GM10248 (cell line): ENCODE measurements at regions not wholly inside any gene's neighbourhood (a gene's known extent, or its start where the extent isn't known, plus 50 kb on each side); places are given as distances from the start of the nearest gene placed in this dataset.

Experiments used
- CTCF ChIA-PET: fragments of 300-600 bp; sonication (Branson Sonifier 250); formaldehyde crosslinking; extraction: SDS; loops from one replicate; lab custom pipeline; 2021; ENCODE audit warnings: antibody characterized with exemption; lab: Yijun Ruan, JAX
- POLR2A ChIA-PET: fragments of 350-650 bp; sonication (Branson Sonifier 250); formaldehyde crosslinking; extraction: SDS; loops from one replicate; lab custom pipeline; 2020; ENCODE audit warnings: antibody characterized with exemption; lab: Yijun Ruan, JAX
- DNase-seq: peaks from one replicate; pipeline ENCODE4 v3.0.0; 2012; ENCODE audit errors: extremely low spot score
- TF ChIP-seq, protein P1 (sequence below): IDR thresholded peaks from 2 replicates; pipeline ENCODE4 v1.5.1; 2012; ENCODE audit warnings: mild to moderate bottlenecking, low read depth; ENCODE audit errors: extremely low read depth, missing control alignments, control extremely low read depth

DNA sequence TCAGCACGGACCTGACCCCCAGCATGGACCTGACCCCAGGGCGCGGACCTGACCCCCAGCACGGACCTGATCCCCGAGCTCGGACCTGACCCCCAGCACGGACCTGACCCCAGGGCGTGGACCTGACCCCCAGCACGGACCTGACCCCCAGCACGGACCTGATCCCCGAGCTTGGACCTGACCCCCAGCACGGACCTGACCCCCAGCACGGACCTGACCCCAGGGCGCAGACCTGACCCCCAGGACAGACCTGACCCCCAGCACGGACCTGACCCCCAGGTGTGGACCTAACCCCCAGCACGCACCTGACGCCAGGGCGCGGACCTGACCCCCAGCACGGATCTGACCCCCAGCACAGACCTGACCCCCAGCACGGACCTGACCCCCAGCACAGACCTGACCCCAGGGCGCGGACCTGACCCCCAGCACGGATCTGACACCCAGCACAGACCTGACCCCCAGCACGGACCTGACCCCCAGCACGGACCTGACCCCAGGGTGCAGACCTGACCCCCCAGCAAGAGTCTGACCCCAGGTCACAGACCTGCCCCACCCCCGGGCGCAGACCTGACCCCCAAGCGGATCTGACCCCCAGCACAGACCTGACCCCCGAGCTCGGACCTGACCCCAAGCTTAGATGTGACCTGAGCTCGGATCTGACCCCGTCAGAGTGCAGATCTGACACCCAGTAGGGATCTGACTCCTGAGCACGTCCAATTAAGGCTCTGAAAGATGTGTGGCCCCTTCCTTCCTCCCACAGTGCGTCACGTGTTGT, 98.7 kb downstream of the C16orf95 start:
- TF ChIP-seq, protein P1, sequence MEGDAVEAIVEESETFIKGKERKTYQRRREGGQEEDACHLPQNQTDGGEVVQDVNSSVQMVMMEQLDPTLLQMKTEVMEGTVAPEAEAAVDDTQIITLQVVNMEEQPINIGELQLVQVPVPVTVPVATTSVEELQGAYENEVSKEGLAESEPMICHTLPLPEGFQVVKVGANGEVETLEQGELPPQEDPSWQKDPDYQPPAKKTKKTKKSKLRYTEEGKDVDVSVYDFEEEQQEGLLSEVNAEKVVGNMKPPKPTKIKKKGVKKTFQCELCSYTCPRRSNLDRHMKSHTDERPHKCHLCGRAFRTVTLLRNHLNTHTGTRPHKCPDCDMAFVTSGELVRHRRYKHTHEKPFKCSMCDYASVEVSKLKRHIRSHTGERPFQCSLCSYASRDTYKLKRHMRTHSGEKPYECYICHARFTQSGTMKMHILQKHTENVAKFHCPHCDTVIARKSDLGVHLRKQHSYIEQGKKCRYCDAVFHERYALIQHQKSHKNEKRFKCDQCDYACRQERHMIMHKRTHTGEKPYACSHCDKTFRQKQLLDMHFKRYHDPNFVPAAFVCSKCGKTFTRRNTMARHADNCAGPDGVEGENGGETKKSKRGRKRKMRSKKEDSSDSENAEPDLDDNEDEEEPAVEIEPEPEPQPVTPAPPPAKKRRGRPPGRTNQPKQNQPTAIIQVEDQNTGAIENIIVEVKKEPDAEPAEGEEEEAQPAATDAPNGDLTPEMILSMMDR, result no peak
- no peak for DNase-seq
- ChIA-PET POLR2A (no interaction called here), CTCF (no interaction called here)

- POLR2A ChIA-PET, result no interaction called here
- TF ChIP-seq, protein P1, result no peak
- no peak for DNase-seq
- CTCF ChIA-PET, result interaction anchor here (1.3 kb wide), 1 partner anchor 10 kb away, joined by 5 read pairs; no protein-coding TSS in a partner anchor
Observed at GRCh38 chr16:87219287-87219909, 97.8 kb downstream of the C16orf95 start.

- DNase-seq, result no peak
- TF ChIP-seq, protein P1, result no peak
- POLR2A ChIA-PET, result no interaction called here
- CTCF ChIA-PET, result no interaction called here
Observed at GRCh38 chr16:87221633-87222032, 95.6 kb downstream of the C16orf95 start.

DNA sequence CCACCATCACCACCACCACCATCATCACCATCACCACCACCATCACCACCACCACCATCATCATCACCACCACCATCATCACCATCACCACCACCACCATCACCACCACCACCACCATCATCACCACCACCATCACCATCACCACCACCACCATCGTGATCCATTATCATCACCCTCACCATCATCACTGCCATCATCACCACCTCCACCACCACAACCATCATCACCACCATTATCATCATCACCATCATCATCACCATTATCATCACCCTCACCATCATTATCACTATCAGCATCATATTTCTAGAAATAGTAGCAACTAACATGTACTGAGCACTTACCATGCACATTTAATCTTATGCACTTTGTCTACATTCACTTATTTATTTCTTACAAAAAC, 94.9 kb downstream of the C16orf95 start:
- DNase-seq, result no peak
- ChIA-PET POLR2A (no interaction called here), CTCF (no interaction called here)
- TF ChIP-seq, protein P1, result no peak

- TF ChIP-seq, protein P1, result no peak
- DNase-seq, result no peak
- POLR2A ChIA-PET, result no interaction called here
- CTCF ChIA-PET, result no interaction called here
Observed at GRCh38 chr16:87223656-87224248, 93.4 kb downstream of the C16orf95 start.

DNA sequence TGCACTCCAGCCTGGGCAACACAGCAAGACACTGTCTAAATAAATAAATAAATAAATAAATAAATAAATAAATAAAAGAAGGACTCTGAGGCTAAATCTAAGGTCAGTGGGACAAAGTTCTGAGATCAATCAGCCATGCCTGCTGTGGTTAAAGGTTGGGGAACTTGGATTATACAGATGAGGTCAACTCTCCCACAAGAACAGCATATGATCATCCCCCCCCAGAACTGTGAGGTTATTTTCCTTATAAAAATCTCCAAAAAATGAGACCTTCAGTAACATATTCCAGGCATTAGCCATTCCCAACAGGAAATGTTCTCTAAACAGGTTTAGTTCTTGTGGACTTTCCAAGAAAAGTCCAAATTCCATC, 90.3 kb downstream of the C16orf95 start:
- POLR2A ChIA-PET, result no interaction called here
- no peak for DNase-seq
- CTCF ChIA-PET, result interaction anchor here (1.4 kb wide), 2 partner anchors 11 to 14 kb away, joined by 3 to 4 read pairs; no protein-coding TSS in a partner anchor
- TF ChIP-seq, protein P1, result no peak
